Mesendoderm (in vitro differentiated cells): ENCODE measurements at regions not wholly inside any gene's neighbourhood (a gene's known extent, or its start where the extent isn't known, plus 50 kb on each side); places are given as distances from the start of the nearest gene placed in this dataset.

Source experiments
- DNase-seq: peaks from one replicate; pipeline ENCODE4 v3.0.0; 2013
- H2AK5ac ChIP-seq: 2 replicates; pipeline ENCODE4 v1.6.1; 2013; ENCODE audit warnings: low read length, inconsistent platforms
- H2BK120ac ChIP-seq: 2 replicates; pipeline ENCODE4 v1.6.1; 2013; ENCODE audit warnings: low read depth, mild to moderate bottlenecking, low read length, moderate library complexity, mixed read lengths
- H2BK15ac ChIP-seq: replicated peaks from 2 replicates; pipeline ENCODE4 v1.6.1; 2013; ENCODE audit warnings: low read depth, mild to moderate bottlenecking, moderate library complexity
- H2BK5ac ChIP-seq: 2 replicates; pipeline ENCODE4 v1.6.1; 2013; ENCODE audit warnings: low read length, inconsistent platforms
- H3K18ac ChIP-seq: 2 replicates; pipeline ENCODE4 v1.6.1; 2013; ENCODE audit warnings: mild to moderate bottlenecking, low read length, mixed read lengths
- H3K23ac ChIP-seq: one replicate; pipeline ENCODE4 v1.6.1; 2013; ENCODE audit warnings: low read length
- H3K27ac ChIP-seq: 2 replicates; pipeline ENCODE4 v1.5.1; 2013; ENCODE audit warnings: low read depth, mild to moderate bottlenecking, inconsistent platforms, low read length, moderate library complexity
- H3K27me3 ChIP-seq: 2 replicates; pipeline ENCODE4 v1.6.1; 2013; ENCODE audit warnings: low read length, control low read depth, mild to moderate bottlenecking, inconsistent platforms; ENCODE audit not compliant: insufficient read depth, poor library complexity
- H3K36me3 ChIP-seq: 2 replicates; pipeline ENCODE4 v1.6.1; 2013; ENCODE audit warnings: low read length, inconsistent platforms; ENCODE audit not compliant: control insufficient read depth, insufficient read depth
- H3K4ac ChIP-seq: one replicate; pipeline ENCODE4 v1.6.1; 2013; ENCODE audit warnings: low read depth, mild to moderate bottlenecking, low read length, moderate library complexity
- H3K4me1 ChIP-seq: 2 replicates; pipeline ENCODE4 v1.6.1; 2013; ENCODE audit warnings: low read depth, low read length, inconsistent platforms; ENCODE audit not compliant: control insufficient read depth
- H3K4me2 ChIP-seq: 2 replicates; pipeline ENCODE4 v1.6.1; 2013; ENCODE audit warnings: low read length
- H3K4me3 ChIP-seq: 2 replicates; pipeline ENCODE4 v1.5.1; 2013; ENCODE audit warnings: mild to moderate bottlenecking, low read length
- H3K56ac ChIP-seq: one replicate; pipeline ENCODE4 v1.6.1; 2013; ENCODE audit warnings: low read length
- H3K79me1 ChIP-seq: 2 replicates; pipeline ENCODE4 v1.6.1; 2013; ENCODE audit warnings: low read length, inconsistent platforms
- H3K79me2 ChIP-seq: 2 replicates; pipeline ENCODE4 v1.6.1; 2013; ENCODE audit warnings: mild to moderate bottlenecking, low read length; ENCODE audit not compliant: control insufficient read depth, insufficient read depth
- H3K9ac ChIP-seq: 2 replicates; pipeline ENCODE4 v1.6.1; 2013; ENCODE audit warnings: low read length, inconsistent platforms
- H4K5ac ChIP-seq: one replicate; pipeline ENCODE4 v1.6.1; 2013; ENCODE audit warnings: low read length
- H4K8ac ChIP-seq: one replicate; pipeline ENCODE4 v1.6.1; 2013; ENCODE audit warnings: low read depth, mild to moderate bottlenecking, control low read depth, low read length, moderate library complexity
- WGBS: extraction: QIAGEN DNeasy Blood & Tissue Kit; methylation state at CpG from one replicate; pipeline ENCODE4 v1.1.7; 2013; ENCODE audit warnings: low lambda C conversion rate, missing lambda C conversion rate; ENCODE audit not compliant: insufficient coverage; ENCODE audit errors: extremely low coverage; 5-methylcytosine and 5-hydroxymethylcytosine counted together

DNA sequence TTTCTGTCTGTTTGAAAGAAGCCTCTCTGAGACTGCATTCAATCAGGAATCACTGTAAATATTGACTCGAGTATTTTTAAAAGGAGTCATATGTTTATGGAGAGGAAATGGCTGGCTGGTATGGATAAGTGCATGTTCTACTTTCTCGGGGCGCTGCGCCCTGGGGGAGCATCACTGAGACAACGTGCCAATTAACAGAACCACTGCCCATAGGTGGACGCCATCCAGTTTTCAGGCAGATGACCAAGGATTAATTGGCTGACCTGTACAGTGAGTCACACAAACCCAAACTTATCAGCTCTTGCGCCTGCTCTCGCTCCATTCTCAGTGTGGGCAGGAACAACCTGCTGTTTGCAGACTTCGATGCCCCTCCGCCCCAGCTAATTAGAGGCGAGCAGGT is 571.2 kb downstream of the QKI start:
- Histone ChIP-seq H3K79me2 (no peaks in the 10 kb centered on the region), H3K27ac (no peak overlapping the region), H3K27me3 (no peaks in the 10 kb centered on the region), H3K36me3 (no peaks in the 10 kb centered on the region), H3K4me1 (no peaks in the 10 kb centered on the region), H4K5ac (no peak overlapping the region), H2BK120ac (no peak overlapping the region), H2BK5ac (no peak overlapping the region), H3K23ac (no peak overlapping the region), H2AK5ac (no peak overlapping the region), H3K18ac (no peak overlapping the region), H3K4ac (no peak overlapping the region), H3K4me3 (no peak overlapping the region), H3K56ac (no peak overlapping the region), H3K79me1 (no peaks in the 10 kb centered on the region), H2BK15ac (no peak overlapping the region), H3K9ac (no peak overlapping the region), H3K4me2 (no peak overlapping the region), H4K8ac (no peak overlapping the region)
- no peak for DNase-seq
- WGBS = no CpG with 5 or more reads among the region's 11 CpGs

DNA sequence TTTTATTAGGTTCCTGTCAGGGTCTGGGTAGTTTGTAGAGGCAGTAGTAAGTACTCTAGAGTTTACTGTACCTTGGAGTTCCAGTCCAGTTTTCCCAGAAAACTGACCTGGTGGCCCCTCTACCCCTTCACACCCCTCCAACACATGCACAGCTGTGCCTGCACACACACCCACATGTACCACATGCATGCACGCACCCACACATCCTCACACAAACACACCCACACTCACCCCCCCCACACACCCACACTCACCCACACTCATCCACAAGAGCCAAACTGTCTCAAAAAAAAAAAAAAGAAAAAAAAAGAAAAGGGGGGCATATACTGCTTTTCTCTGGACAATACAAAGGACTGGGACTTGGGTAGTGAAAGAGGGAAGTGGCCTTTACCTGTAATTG is 570.5 kb downstream of the QKI start:
- no peak overlapping the region for H2BK5ac ChIP-seq
- no peaks in the 10 kb centered on the region for H3K36me3 ChIP-seq
- H3K23ac ChIP-seq = no peak overlapping the region
- H3K9ac ChIP-seq = no peak overlapping the region
- H3K4me2 ChIP-seq = no peak overlapping the region
- no peak overlapping the region for H3K56ac ChIP-seq
- H4K8ac ChIP-seq = no peak overlapping the region
- no CpG with 5 or more reads among the region's 1 CpG for WGBS
- H2AK5ac ChIP-seq = no peak overlapping the region
- no peaks in the 10 kb centered on the region for H3K4me1 ChIP-seq
- no peaks in the 10 kb centered on the region for H3K79me2 ChIP-seq
- H3K27me3 ChIP-seq = no peaks in the 10 kb centered on the region
- DNase-seq = no peak
- no peak overlapping the region for H3K4me3 ChIP-seq
- H3K18ac ChIP-seq = no peak overlapping the region
- H3K79me1 ChIP-seq = no peaks in the 10 kb centered on the region
- H3K4ac ChIP-seq = no peak overlapping the region
- H4K5ac ChIP-seq = no peak overlapping the region
- H2BK120ac ChIP-seq = no peak overlapping the region
- no peak overlapping the region for H3K27ac ChIP-seq
- no peak overlapping the region for H2BK15ac ChIP-seq

DNA sequence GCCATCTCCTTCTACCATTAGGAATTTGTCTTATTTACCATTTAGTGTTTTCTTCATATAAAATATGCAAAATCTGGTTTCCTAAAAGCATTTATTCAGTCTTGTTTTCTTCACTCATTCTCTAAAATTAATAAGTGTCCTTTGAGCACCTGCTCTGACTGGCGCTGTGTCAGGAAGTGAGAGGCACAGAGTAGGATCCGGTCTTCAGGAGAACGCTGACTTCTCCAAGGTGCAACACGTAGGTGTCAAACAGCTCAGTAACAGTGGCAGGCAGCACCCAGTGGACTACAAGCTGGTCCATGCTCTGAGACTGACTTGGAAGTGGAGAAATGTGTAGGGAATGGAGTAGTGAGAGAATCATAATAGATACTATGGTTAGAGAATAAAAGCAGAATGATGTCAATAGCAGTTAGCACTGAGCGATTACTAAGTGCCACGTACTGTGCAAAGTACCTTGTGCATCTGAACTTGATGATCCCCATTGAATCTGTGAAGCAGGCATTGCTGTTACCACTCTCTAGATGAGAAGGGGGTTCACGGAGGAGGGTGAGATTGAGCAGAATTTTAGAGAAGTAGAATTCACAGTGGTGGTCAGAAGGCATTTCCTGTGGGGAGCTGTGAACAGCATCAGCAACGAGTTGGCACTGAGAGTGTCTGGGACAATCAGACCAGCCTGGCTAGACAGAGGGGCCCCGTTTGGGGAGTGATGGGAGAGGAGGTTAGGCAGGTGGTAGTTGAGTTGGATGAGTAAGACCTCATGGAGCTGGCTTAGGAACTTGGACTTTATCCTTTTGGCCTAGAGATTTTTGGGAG is 569.8 kb downstream of the QKI start:
- Histone ChIP-seq H3K27ac (no peak overlapping the region), H4K5ac (no peak overlapping the region), H3K4me2 (no peak overlapping the region), H3K79me1 (no peaks in the 10 kb centered on the region), H3K18ac (no peak overlapping the region), H4K8ac (no peak overlapping the region), H3K23ac (no peak overlapping the region), H3K79me2 (no peaks in the 10 kb centered on the region), H2AK5ac (no peak overlapping the region), H3K27me3 (no peaks in the 10 kb centered on the region), H2BK120ac (no peak overlapping the region), H3K9ac (no peak overlapping the region), H2BK15ac (no peak overlapping the region), H3K4me3 (no peak overlapping the region), H3K4me1 (no peaks in the 10 kb centered on the region), H3K56ac (no peak overlapping the region), H3K36me3 (no peaks in the 10 kb centered on the region), H2BK5ac (no peak overlapping the region), H3K4ac (no peak overlapping the region)
- WGBS = no CpG with 5 or more reads among the region's 9 CpGs
- no peak for DNase-seq

DNA sequence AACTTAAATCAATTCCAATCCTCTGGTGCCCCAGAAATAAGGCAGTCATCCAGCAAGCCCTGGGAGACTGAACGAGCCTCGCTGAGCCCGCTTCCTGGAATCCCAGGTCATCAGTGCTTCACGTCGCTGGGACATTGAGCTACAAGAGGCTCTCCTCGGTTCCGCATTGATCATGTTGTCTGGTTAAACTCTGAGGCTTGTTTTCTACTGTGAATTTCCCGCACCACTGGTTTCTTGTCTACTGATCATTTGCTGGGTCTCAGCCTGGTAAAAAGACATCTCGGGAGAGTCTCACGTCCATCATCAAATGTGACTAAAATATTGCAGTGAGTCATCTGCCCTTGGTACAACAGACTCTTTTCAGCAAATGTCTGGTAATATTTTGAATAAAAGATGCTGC is 569.2 kb downstream of the QKI start:
- H3K9ac ChIP-seq = no peak overlapping the region
- no peak overlapping the region for H3K4me2 ChIP-seq
- H3K56ac ChIP-seq = no peak overlapping the region
- DNase-seq = no peak
- no peak overlapping the region for H3K18ac ChIP-seq
- no peaks in the 10 kb centered on the region for H3K4me1 ChIP-seq
- H3K27me3 ChIP-seq = no peaks in the 10 kb centered on the region
- no peak overlapping the region for H4K8ac ChIP-seq
- H3K79me2 ChIP-seq = no peaks in the 10 kb centered on the region
- no peak overlapping the region for H2BK15ac ChIP-seq
- no peak overlapping the region for H3K4ac ChIP-seq
- no CpG with 5 or more reads among the region's 10 CpGs for WGBS
- no peaks in the 10 kb centered on the region for H3K36me3 ChIP-seq
- H3K4me3 ChIP-seq = no peak overlapping the region
- H3K27ac ChIP-seq = no peak overlapping the region
- H3K79me1 ChIP-seq = no peaks in the 10 kb centered on the region
- H3K23ac ChIP-seq = no peak overlapping the region
- no peak overlapping the region for H2BK5ac ChIP-seq
- H2BK120ac ChIP-seq = no peak overlapping the region
- no peak overlapping the region for H2AK5ac ChIP-seq
- H4K5ac ChIP-seq = no peak overlapping the region

DNA sequence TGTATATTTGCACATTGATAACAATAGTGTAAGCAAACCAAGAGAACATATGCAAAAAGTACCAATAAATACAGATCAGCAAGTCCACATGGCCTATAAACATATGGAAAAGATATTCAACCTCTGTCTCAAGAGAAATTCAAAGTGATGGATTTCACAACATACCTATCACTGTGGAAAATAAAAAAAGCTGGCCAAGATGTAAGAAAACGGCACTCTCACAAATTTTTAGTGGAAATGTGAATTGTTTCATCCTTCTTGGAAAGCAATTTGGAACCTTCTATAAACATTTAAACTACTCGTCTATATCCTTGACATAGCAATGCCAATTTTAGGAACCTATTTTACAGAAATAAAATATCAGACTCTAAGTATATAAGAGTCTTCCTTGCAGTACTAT is 559.8 kb downstream of the QKI start:
- H3K56ac ChIP-seq = no peak overlapping the region
- H3K18ac ChIP-seq = no peak overlapping the region
- no peak overlapping the region for H3K23ac ChIP-seq
- H3K4me3 ChIP-seq = no peak overlapping the region
- no peak overlapping the region for H3K4ac ChIP-seq
- H4K5ac ChIP-seq = no peak overlapping the region
- H3K27ac ChIP-seq = no peak overlapping the region
- H3K79me2 ChIP-seq = no peaks in the 10 kb centered on the region
- no peak overlapping the region for H4K8ac ChIP-seq
- no peaks in the 10 kb centered on the region for H3K4me1 ChIP-seq
- no peak overlapping the region for H2BK15ac ChIP-seq
- no peak overlapping the region for H3K9ac ChIP-seq
- no peaks in the 10 kb centered on the region for H3K79me1 ChIP-seq
- H3K4me2 ChIP-seq = no peak overlapping the region
- H3K36me3 ChIP-seq = no peaks in the 10 kb centered on the region
- no peak for DNase-seq
- no peak overlapping the region for H2AK5ac ChIP-seq
- H2BK120ac ChIP-seq = no peak overlapping the region
- H3K27me3 ChIP-seq = no peaks in the 10 kb centered on the region
- H2BK5ac ChIP-seq = no peak overlapping the region
- no CpG with 5 or more reads among the region's 2 CpGs for WGBS
